HL-60 (cell line): ENCODE measurements at regions not wholly inside any gene's neighbourhood (a gene's known extent, or its start where the extent isn't known, plus 50 kb on each side); places are given as distances from the start of the nearest gene placed in this dataset.

ENCODE experiments used
- REST ChIP-seq: IDR thresholded peaks from 2 replicates; pipeline ENCODE4 v1.6.1; 2012; ENCODE audit warnings: low read depth; ENCODE audit not compliant: insufficient replicate concordance
- TF ChIP-seq, protein P1 (sequence below): IDR thresholded peaks from one replicate; pipeline ENCODE4 v1.5.1; 2011; ENCODE audit warnings: low read length, control low read depth, inconsistent platforms; ENCODE audit not compliant: insufficient read depth

GRCh38 chr17:33633446-33633845 is 340.4 kb upstream of the ASIC2 start:
- TF ChIP-seq, protein P1, sequence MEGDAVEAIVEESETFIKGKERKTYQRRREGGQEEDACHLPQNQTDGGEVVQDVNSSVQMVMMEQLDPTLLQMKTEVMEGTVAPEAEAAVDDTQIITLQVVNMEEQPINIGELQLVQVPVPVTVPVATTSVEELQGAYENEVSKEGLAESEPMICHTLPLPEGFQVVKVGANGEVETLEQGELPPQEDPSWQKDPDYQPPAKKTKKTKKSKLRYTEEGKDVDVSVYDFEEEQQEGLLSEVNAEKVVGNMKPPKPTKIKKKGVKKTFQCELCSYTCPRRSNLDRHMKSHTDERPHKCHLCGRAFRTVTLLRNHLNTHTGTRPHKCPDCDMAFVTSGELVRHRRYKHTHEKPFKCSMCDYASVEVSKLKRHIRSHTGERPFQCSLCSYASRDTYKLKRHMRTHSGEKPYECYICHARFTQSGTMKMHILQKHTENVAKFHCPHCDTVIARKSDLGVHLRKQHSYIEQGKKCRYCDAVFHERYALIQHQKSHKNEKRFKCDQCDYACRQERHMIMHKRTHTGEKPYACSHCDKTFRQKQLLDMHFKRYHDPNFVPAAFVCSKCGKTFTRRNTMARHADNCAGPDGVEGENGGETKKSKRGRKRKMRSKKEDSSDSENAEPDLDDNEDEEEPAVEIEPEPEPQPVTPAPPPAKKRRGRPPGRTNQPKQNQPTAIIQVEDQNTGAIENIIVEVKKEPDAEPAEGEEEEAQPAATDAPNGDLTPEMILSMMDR = no peak
- no peak for TF ChIP-seq REST
